ENCODE measurements at regions not wholly inside any gene's neighbourhood (a gene's known extent, or its start where the extent isn't known, plus 50 kb on each side); places are given as distances from the start of the nearest gene placed in this dataset.

DNA sequence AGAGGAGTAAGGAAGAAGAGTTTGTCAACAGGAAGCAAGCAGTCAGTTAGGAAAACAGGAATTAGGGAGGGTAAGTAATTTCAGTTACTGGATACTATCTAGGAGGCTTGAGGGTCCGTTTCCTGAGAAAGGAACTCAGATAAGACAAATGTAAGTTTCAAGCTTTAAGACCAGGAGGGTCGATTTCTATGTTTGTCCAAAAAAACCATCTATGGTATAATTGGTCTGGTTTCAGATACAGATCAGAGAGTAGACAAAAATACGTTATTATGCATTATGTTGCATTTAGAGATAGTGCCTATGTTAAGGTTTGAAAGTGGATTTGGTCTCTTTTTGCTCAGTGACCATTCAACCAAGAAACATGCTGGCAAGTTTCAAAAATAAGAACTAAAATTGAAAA is 789.6 kb upstream of the PCDH20 start:
- TF ChIP-seq YY1 (IDR thresholded peaks at IDR 0.05; ENCODE audit: insufficient read depth, insufficient replicate concordance, low read depth, low read length) (no peak), RXRA (CRISPR knock-in tag; IDR thresholded peaks at IDR 0.05) (no peak), CTCF (CRISPR knock-in tag; IDR thresholded peaks at IDR 0.05) (no peak)
